SK-N-SH (cell line): ENCODE measurements at regions not wholly inside any gene's neighbourhood (a gene's known extent, or its start where the extent isn't known, plus 50 kb on each side); places are given as distances from the start of the nearest gene placed in this dataset.

ENCODE experiments used
- CTCF ChIA-PET: fragments of 300-600, 350-600 bp; formaldehyde crosslinking; extraction: SDS; loops from one replicate; lab custom pipeline; 2021; lab: Yijun Ruan, JAX
- POLR2A ChIA-PET: fragments of 350-600 bp; sonication (Branson Sonifier 250); formaldehyde crosslinking; extraction: SDS; loops from one replicate; lab custom pipeline; 2020; ENCODE audit warnings: antibody characterized with exemption, inconsistent platforms; lab: Yijun Ruan, JAX
- DNase-seq: peaks from one replicate; pipeline ENCODE4 v3.0.0; 2012
- H2AFZ ChIP-seq: fragments of 200-600 bp; sonication (generic); 2 replicates; pipeline ENCODE4 v1.8.1; 2016; ENCODE audit warnings: antibody characterized with exemption, mild to moderate bottlenecking, low read depth
- H3F3A ChIP-seq: fragments of 200-600 bp; sonication (generic); replicated peaks from 2 replicates; pipeline ENCODE3; 2016; ENCODE audit warnings: antibody characterized with exemption, mild to moderate bottlenecking; ENCODE audit not compliant: insufficient read depth
- H3K27ac ChIP-seq, 2 experiments: fragments of 200-500 bp in 1 of 2; fragments of 200-600 bp in 1 of 2; sonication (Bioruptor generic) in 1 of 2; sonication (generic), shearing (Covaris generic) in 1 of 2; 2 replicates each; pipeline versions ENCODE4 v1.5.1 to v1.6.1; 2014 to 2016; ENCODE audit warnings: low read depth in 2 of 2, inconsistent platforms in 1 of 2, low read length in 1 of 2, mild to moderate bottlenecking in 1 of 2, mixed read lengths in 1 of 2
- H3K27me3 ChIP-seq: fragments of 200-600 bp; sonication (generic), shearing (Covaris generic); 2 replicates; pipeline ENCODE4 v1.6.1; 2016; ENCODE audit warnings: mixed run types; ENCODE audit not compliant: insufficient read depth
- H3K36me3 ChIP-seq, 2 experiments: fragments of 200-500 bp in 1 of 2; fragments of 200-600 bp in 1 of 2; sonication (Bioruptor generic) in 1 of 2; sonication (generic) in 1 of 2; replicated peaks in 1 of 2; 2 replicates each; pipeline versions ENCODE3 to v1.5.1; 2014 to 2016; ENCODE audit warnings: low read length in 1 of 2, mild to moderate bottlenecking in 1 of 2; ENCODE audit not compliant: insufficient read depth in 2 of 2, control insufficient read depth in 1 of 2
- H3K4me1 ChIP-seq, 2 experiments: fragments of 200-500 bp in 1 of 2; fragments of 200-600 bp in 1 of 2; sonication (Bioruptor generic) in 1 of 2; sonication (generic), shearing (Covaris generic) in 1 of 2; 2 replicates each; pipeline versions ENCODE4 v1.5.1 to v1.6.1; 2014 to 2016; ENCODE audit warnings: low read depth in 1 of 2, low read length in 1 of 2, mixed run types in 1 of 2; ENCODE audit not compliant: insufficient read depth in 2 of 2, control insufficient read depth in 1 of 2
- H3K4me2 ChIP-seq: fragments of 200-600 bp; sonication (generic), shearing (Covaris generic); 2 replicates; pipeline ENCODE4 v1.6.1; 2017; ENCODE audit warnings: mixed run types
- H3K4me3 ChIP-seq, 2 experiments: fragments of 200-500 bp in 1 of 2; fragments of 200-600 bp in 1 of 2; sonication (Bioruptor generic) in 1 of 2; sonication (generic), shearing (Covaris generic) in 1 of 2; 2 replicates each; pipeline versions ENCODE4 v1.5.1 to v1.8.1; 2014 to 2016; ENCODE audit warnings: low read depth in 2 of 2, inconsistent platforms in 1 of 2, low read length in 1 of 2, mild to moderate bottlenecking in 1 of 2, mixed read lengths in 1 of 2, moderate library complexity in 1 of 2
- H3K79me2 ChIP-seq: fragments of 200-600 bp; sonication (generic); 2 replicates; pipeline ENCODE4 v1.8.1; 2017; ENCODE audit warnings: mild to moderate bottlenecking; ENCODE audit not compliant: insufficient read depth
- H3K9ac ChIP-seq: fragments of 200-600 bp; sonication (generic); 2 replicates; pipeline ENCODE4 v1.6.1; 2017; ENCODE audit warnings: mixed run types
- H3K9me2 ChIP-seq: fragments of 200-600 bp; sonication (generic); 2 replicates; pipeline ENCODE4 v1.6.1; 2017; ENCODE audit warnings: mixed run types
- H3K9me3 ChIP-seq: fragments of 200-600 bp; sonication (generic); 2 replicates; pipeline ENCODE4 v1.6.1; 2017; ENCODE audit warnings: mixed run types, mild to moderate bottlenecking, moderate library complexity
- H4K20me1 ChIP-seq: fragments of 200-600 bp; sonication (generic); 2 replicates; pipeline ENCODE4 v1.6.1; 2017; ENCODE audit warnings: mild to moderate bottlenecking, mixed run types; ENCODE audit not compliant: insufficient read depth
- ELF1 ChIP-seq: IDR thresholded peaks from 2 replicates; pipeline ENCODE4 v1.4.0; 2012
- EP300 ChIP-seq, 2 experiments: IDR thresholded peaks; 2 replicates each; pipeline versions ENCODE4 v1.4.0 to v1.6.1; 2012; ENCODE audit warnings: borderline replicate concordance in 1 of 2, low read depth in 1 of 2, low read length in 1 of 2
- EZH2phosphoT487 ChIP-seq: fragments of 200-600 bp; sonication (generic); IDR thresholded peaks from 2 replicates; pipeline ENCODE4 v1.6.1; 2017; ENCODE audit warnings: low read depth, mixed run types, mild to moderate bottlenecking, antibody characterized with exemption, moderate library complexity, borderline replicate concordance
- FOSL2 ChIP-seq: IDR thresholded peaks from 2 replicates; pipeline ENCODE4 v1.4.0; 2012; ENCODE audit warnings: low read depth, mild to moderate bottlenecking, moderate library complexity, borderline replicate concordance
- FOXM1 ChIP-seq: IDR thresholded peaks from 2 replicates; pipeline ENCODE4 v1.4.0; 2012; ENCODE audit warnings: low read depth, mild to moderate bottlenecking
- GABPA ChIP-seq: IDR thresholded peaks from 2 replicates; pipeline ENCODE4 v1.4.0; 2012; ENCODE audit warnings: low read depth, mild to moderate bottlenecking
- MXI1 ChIP-seq: IDR thresholded peaks from 2 replicates; pipeline ENCODE4 v1.6.1; 2012; ENCODE audit warnings: mild to moderate bottlenecking, low read depth, low read length, improper control_type of control experiment
- NRF1 ChIP-seq: IDR thresholded peaks from 2 replicates; pipeline ENCODE4 v1.6.1; 2012; ENCODE audit warnings: low read depth, mild to moderate bottlenecking, low read length
- POLR2AphosphoS5 ChIP-seq: IDR thresholded peaks from 2 replicates; pipeline ENCODE4 v1.6.1; 2012; ENCODE audit warnings: low read depth, low read length
- RCOR1 ChIP-seq: fragments of 150-350 bp; IDR thresholded peaks from 2 replicates; pipeline ENCODE4 v1.6.1; 2017; ENCODE audit warnings: antibody characterized with exemption, low read length
- SMC3 ChIP-seq: IDR thresholded peaks from 2 replicates; pipeline ENCODE4 v1.6.1; 2012; ENCODE audit warnings: low read depth, low read length, improper control_type of control experiment
- TAF1 ChIP-seq: IDR thresholded peaks from 2 replicates; pipeline ENCODE4 v1.6.1; 2012; ENCODE audit warnings: low read depth, mild to moderate bottlenecking, low read length, moderate library complexity, borderline replicate concordance
- TEAD4 ChIP-seq: IDR thresholded peaks from 2 replicates; pipeline ENCODE4 v1.4.0; 2012; ENCODE audit warnings: mild to moderate bottlenecking, borderline replicate concordance; ENCODE audit not compliant: insufficient read depth
- YY1 ChIP-seq: IDR thresholded peaks from 2 replicates; pipeline ENCODE4 v1.4.0; 2012; ENCODE audit warnings: low read depth, mild to moderate bottlenecking
- WGBS: methylation state at CpG from one replicate; pipeline ENCODE4 v1.1.6; 2017; ENCODE audit warnings: low lambda C conversion rate; 5-methylcytosine and 5-hydroxymethylcytosine counted together
- TF ChIP-seq, protein P1 (sequence below): fragments of 150-350 bp; IDR thresholded peaks from 2 replicates; pipeline ENCODE4 v1.6.1; 2016; ENCODE audit warnings: mild to moderate bottlenecking, low read depth, low read length
- TF ChIP-seq, protein P2 (sequence below): fragments of 150-350 bp; IDR thresholded peaks from 2 replicates; pipeline ENCODE4 v1.6.1; 2017; ENCODE audit warnings: antibody characterized with exemption, low read length, low read depth, borderline replicate concordance
- TF ChIP-seq, protein P3 (sequence below): IDR thresholded peaks from 2 replicates; pipeline ENCODE4 v1.4.0; 2012; ENCODE audit warnings: low read depth
- TF ChIP-seq, protein P4 (sequence below): IDR thresholded peaks from 2 replicates; pipeline ENCODE4; 2012
- TF ChIP-seq, protein P5 (sequence below): IDR thresholded peaks from 2 replicates; pipeline ENCODE4 v1.4.0; 2012; ENCODE audit warnings: low read depth, borderline replicate concordance
- TF ChIP-seq, protein P6 (sequence below): IDR thresholded peaks from 2 replicates; pipeline ENCODE4 v1.6.1; 2012; ENCODE audit warnings: mild to moderate bottlenecking, low read depth, low read length, moderate library complexity

DNA sequence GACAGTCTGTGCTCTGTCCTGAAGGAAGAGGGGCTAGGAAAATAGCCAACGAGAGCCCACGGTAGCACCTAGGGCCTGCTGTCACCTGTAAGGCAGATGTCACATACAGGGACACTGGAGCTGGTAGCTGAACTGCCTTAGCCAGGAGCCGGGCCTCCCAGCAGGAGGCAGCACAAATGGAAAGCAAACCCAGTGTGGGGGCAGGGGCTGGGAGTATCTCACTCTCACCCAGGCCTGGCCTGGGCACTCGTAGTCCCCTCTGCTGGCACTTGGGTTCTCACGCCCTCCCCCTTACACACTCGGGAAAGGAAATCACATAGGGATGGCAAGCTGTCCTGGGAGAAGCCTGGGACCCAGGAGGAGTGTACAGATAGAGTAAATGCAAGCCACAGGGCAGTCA is 173.1 kb upstream of the CHRNA7 start:
- Histone ChIP-seq H3F3A (no peaks in the 10 kb centered on the region), H2AFZ (no peak overlapping the region), H3K4me2 (no peak overlapping the region), H4K20me1 (no peaks in the 10 kb centered on the region), H3K9me2 (no peaks in the 10 kb centered on the region), H3K36me3 (no peaks in the 10 kb centered on the region), H3K79me2 (no peaks in the 10 kb centered on the region), H3K9me3 (no peaks in the 10 kb centered on the region), H3K27me3 (no peaks in the 10 kb centered on the region), H3K27ac (no peak overlapping the region), H3K9ac (no peak overlapping the region), H3K4me1 (no peaks in the 10 kb centered on the region; a peak in 1 of 4 replicates), H3K4me3 (no peak overlapping the region)
- CTCF ChIA-PET, result interaction anchor here (0.9 to 1.1 kb wide), 2 partner anchors 11 to 30 kb away, joined by 3 to 4 read pairs; no protein-coding TSS in a partner anchor
- TF ChIP-seq, protein P1, sequence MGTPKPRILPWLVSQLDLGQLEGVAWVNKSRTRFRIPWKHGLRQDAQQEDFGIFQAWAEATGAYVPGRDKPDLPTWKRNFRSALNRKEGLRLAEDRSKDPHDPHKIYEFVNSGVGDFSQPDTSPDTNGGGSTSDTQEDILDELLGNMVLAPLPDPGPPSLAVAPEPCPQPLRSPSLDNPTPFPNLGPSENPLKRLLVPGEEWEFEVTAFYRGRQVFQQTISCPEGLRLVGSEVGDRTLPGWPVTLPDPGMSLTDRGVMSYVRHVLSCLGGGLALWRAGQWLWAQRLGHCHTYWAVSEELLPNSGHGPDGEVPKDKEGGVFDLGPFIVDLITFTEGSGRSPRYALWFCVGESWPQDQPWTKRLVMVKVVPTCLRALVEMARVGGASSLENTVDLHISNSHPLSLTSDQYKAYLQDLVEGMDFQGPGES, result no peak
- TF ChIP-seq, protein P2, sequence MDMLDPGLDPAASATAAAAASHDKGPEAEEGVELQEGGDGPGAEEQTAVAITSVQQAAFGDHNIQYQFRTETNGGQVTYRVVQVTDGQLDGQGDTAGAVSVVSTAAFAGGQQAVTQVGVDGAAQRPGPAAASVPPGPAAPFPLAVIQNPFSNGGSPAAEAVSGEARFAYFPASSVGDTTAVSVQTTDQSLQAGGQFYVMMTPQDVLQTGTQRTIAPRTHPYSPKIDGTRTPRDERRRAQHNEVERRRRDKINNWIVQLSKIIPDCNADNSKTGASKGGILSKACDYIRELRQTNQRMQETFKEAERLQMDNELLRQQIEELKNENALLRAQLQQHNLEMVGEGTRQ, result no peak
- no peak for TF ChIP-seq GABPA
- TF ChIP-seq TEAD4, result no peak
- TF ChIP-seq ELF1, result no peak
- TF ChIP-seq, protein P3, sequence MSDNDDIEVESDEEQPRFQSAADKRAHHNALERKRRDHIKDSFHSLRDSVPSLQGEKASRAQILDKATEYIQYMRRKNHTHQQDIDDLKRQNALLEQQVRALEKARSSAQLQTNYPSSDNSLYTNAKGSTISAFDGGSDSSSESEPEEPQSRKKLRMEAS, result no peak
- TF ChIP-seq YY1, result no peak
- TF ChIP-seq EP300 (IDR thresholded peaks at IDR 0.05; ENCODE audit: borderline replicate concordance in 1 of 2, low read depth in 1 of 2, low read length in 1 of 2), result no peak
- TF ChIP-seq TAF1, result no peak
- TF ChIP-seq MXI1, result no peak
- TF ChIP-seq NRF1, result no peak
- TF ChIP-seq, protein P4, sequence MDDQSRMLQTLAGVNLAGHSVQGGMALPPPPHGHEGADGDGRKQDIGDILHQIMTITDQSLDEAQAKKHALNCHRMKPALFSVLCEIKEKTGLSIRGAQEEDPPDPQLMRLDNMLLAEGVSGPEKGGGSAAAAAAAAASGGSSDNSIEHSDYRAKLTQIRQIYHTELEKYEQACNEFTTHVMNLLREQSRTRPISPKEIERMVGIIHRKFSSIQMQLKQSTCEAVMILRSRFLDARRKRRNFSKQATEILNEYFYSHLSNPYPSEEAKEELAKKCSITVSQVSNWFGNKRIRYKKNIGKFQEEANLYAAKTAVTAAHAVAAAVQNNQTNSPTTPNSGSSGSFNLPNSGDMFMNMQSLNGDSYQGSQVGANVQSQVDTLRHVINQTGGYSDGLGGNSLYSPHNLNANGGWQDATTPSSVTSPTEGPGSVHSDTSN, result no peak
- no peak for TF ChIP-seq FOXM1
- TF ChIP-seq, protein P5, sequence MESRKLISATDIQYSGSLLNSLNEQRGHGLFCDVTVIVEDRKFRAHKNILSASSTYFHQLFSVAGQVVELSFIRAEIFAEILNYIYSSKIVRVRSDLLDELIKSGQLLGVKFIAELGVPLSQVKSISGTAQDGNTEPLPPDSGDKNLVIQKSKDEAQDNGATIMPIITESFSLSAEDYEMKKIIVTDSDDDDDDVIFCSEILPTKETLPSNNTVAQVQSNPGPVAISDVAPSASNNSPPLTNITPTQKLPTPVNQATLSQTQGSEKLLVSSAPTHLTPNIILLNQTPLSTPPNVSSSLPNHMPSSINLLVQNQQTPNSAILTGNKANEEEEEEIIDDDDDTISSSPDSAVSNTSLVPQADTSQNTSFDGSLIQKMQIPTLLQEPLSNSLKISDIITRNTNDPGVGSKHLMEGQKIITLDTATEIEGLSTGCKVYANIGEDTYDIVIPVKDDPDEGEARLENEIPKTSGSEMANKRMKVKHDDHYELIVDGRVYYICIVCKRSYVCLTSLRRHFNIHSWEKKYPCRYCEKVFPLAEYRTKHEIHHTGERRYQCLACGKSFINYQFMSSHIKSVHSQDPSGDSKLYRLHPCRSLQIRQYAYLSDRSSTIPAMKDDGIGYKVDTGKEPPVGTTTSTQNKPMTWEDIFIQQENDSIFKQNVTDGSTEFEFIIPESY, result no peak
- TF ChIP-seq, protein P6, sequence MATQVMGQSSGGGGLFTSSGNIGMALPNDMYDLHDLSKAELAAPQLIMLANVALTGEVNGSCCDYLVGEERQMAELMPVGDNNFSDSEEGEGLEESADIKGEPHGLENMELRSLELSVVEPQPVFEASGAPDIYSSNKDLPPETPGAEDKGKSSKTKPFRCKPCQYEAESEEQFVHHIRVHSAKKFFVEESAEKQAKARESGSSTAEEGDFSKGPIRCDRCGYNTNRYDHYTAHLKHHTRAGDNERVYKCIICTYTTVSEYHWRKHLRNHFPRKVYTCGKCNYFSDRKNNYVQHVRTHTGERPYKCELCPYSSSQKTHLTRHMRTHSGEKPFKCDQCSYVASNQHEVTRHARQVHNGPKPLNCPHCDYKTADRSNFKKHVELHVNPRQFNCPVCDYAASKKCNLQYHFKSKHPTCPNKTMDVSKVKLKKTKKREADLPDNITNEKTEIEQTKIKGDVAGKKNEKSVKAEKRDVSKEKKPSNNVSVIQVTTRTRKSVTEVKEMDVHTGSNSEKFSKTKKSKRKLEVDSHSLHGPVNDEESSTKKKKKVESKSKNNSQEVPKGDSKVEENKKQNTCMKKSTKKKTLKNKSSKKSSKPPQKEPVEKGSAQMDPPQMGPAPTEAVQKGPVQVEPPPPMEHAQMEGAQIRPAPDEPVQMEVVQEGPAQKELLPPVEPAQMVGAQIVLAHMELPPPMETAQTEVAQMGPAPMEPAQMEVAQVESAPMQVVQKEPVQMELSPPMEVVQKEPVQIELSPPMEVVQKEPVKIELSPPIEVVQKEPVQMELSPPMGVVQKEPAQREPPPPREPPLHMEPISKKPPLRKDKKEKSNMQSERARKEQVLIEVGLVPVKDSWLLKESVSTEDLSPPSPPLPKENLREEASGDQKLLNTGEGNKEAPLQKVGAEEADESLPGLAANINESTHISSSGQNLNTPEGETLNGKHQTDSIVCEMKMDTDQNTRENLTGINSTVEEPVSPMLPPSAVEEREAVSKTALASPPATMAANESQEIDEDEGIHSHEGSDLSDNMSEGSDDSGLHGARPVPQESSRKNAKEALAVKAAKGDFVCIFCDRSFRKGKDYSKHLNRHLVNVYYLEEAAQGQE, result no peak
- no peak for TF ChIP-seq FOSL2
- no peak for TF ChIP-seq EZH2phosphoT487
- TF ChIP-seq RCOR1, result no peak
- TF ChIP-seq SMC3, result no peak
- no peak for TF ChIP-seq POLR2AphosphoS5
- WGBS, result 59% methylated on average over 4 of the region's 6 CpGs
- no peak for DNase-seq
- POLR2A ChIA-PET, result no interaction called here
